ENCODE measurements at regions not wholly inside any gene's neighbourhood (a gene's known extent, or its start where the extent isn't known, plus 50 kb on each side); places are given as distances from the start of the nearest gene placed in this dataset.

DNA sequence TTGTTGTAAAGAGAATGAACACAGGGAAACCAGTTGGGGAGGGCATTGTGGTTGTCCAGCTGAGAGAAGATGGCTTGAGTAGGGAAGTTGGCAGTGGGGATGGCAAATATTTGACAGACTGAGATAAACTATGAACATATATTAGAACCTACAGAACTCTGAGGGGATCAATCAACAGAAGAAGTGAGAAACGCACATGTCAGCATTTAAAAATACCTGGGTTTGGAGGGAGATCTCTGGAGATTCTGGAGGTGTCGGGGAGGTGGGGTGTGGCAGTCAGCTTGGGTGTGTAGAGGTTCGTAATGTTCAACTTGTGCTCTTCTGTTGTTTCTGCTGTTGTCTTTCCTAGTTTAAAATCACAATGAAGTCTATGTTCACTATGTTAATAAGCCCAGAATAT is 517.8 kb downstream of the AACS start:
- DNase-seq: no peak

DNA sequence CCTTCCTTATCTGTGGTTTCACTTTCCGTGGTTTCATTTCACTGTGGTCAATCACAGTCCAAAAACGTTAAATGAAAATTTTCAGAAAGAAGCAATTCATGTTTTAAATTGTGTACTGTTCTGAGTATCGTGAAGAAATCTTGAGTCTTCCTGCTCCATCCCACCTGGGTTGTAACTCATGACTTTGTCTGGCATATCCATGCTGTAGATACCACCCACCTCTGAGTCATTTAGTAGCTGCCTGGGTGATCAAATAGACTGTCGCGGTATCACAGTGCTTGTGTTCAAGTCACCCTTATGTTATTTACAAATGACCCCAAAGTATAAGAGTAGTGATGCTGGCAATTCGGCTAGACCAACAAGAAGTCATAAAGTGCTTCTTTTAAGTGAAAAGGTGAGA is 521.2 kb downstream of the AACS start:
- no peak for DNase-seq

DNA sequence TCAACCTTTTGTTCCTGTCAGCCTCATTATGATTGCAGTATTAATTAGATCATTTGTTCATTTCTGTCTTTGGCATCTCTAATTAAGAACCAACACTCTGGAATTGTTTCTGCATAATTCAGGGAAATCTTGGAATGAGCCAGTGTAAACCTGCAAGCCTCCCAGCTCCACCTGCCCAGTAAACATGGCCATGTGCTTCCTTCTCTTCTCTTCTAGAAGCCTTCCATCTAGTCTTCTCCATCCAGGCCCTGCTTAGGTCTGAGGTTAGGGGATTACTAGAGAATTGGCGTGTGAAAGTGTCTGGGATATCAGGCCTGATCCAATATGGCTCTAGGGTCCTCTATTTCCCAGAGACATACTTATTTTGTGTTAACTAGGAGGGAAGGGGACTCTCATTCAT is 528.0 kb downstream of the AACS start:
- DNase-seq: no peak

DNA sequence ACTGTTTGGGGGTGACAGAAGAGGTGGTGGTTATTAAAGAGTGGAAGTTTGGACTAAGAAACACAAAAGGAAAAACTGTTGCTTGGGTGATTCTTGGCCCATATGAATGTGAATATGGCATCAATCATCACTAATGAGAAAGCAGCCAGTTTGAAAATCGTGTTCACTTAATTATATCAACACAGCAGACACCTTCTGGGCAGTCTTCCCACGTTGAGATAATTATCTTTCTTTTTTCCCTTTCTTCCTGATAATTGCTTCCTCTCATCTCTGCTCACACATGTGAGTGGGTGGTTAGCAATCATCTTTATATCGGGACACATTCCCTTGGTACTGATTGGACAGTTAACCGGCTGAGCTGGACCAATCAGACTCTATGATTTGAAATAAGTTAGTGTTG is 539.7 kb downstream of the AACS start:
- no peak for DNase-seq

DNA sequence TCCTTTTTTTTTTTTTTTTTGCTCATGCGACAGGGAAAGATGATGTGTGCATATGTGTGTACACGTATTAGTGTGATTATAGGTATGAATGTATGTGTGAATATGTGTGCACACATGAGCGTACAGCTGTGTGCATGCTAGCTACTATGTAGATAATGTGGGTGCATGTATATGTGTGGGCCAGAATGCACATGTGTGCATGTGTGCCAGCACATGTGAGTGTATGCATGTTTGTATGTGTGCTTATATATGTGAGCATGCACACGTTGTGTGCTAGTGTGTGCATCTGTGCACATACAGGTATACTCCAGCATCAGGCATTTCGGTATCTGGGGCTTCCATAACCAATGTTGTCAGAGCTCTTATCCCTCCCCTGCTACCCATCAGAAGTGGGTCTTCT is 541.1 kb downstream of the AACS start:
- DNase-seq: no peak

DNA sequence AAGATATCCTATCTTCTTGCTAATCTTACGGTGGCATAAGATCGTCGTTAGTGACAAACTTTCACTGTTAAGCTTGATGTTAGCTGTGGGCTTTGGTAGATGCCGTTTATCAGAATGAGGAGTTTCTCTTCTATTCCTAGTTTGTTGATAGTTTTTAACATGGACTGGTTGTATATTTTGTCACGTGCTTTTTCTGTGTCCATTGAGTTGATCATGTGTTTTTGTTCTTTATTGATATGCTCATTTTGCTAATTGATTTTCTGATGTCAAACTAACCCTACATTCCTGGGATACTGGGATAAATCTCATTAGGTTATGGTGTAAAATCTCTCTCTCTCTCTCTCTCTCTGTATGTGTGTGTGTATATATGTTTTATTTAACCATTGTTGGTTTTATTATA is 545.1 kb downstream of the AACS start:
- DNase-seq: no peak

DNA sequence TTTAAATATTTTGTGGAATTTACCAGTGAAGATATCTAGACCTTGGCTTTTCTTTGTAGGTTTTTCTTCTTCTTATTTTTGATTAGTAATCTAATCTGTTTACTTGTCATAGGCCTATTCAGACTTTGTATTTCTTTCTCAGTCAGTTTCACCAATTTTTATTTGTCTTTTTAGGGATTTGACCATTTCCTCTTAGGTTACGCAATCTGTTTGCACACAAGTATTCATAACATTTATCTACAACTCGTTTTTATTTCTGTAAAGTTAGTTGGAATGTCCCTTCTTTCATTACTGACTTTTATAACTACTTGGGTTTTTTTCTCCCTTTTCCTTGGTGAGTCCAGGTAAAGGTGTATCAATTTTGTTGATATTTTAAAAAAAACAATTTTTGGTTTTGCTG is 545.7 kb downstream of the AACS start:
- no peak for DNase-seq

DNA sequence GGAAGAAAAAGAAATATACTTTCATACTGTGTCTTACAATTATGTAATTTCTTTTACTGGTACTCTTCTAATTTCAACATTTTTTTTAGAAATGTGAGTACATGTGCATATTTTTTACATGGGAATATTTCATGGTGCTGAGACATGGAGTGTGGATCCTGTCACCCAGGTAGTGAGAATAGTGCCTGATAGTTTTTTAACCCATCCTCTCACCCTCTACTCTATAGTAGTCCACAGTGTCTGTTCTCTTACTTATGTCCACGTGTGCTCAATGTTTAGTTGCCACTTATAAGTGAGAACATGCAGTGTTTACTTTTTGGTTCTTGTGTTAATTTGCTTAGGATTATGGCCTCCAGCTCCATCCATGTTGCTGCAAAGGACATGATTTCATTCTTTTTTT is 548.8 kb downstream of the AACS start:
- DNase-seq: no peak

DNA sequence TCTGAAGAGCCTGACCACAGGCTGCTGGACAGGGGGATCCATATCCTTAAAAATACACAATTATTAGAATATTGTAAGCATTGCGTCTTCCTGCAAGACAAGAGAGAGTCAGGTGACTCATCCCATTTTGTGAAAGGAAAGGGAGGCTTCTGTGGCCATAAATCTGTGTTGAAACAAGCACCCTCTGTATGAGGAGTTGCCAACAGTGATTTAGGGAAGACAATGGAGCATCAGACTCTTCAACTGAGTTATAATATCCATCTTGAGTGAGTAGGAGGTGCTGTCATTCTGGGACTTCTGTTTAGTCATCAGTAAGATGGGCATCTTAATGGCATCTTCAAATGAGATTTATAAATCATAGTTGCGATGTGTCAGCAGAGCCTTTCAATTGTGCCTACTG is 554.5 kb downstream of the AACS start:
- DNase-seq: no peak

DNA sequence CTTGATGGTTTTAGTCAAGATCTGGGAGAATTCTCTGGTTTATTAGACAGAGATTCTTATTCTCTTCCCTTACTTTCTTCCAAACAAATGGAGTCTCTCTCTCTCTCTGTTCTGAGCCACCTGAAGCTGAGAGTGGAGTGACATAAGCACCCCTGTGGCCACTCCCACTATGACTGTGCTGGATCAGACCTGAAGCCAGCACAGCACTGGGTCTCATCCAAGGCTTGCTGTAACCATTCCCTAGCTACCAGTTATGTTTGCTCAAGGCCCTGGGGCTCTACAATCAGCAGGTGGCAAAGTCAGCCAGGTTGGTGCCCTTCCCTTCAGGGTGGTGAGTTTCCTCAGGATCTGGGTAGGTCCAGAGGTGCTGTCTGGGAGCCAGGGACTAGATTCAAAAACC is 568.5 kb downstream of the AACS start:
- no peak for DNase-seq

DNA sequence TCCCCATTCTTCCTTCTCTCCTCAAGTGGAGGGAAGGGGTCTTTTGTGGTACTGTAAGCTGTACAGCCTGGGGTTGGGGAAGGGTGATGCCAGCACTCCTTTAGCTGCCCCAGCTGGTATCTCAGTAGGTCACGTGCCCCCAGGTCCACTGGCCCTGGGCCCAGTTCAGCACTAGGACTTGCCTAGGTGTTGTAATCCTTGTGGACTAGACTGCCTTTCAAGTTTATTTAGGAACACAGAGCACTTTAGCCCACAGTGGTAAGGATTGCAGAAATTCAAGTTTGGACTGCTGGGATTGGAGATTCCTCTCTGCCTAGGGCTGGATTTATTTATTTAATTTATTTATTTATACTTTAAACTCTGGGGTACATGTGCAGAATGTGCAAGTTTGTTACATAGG is 569.6 kb downstream of the AACS start:
- DNase-seq: no peak

DNA sequence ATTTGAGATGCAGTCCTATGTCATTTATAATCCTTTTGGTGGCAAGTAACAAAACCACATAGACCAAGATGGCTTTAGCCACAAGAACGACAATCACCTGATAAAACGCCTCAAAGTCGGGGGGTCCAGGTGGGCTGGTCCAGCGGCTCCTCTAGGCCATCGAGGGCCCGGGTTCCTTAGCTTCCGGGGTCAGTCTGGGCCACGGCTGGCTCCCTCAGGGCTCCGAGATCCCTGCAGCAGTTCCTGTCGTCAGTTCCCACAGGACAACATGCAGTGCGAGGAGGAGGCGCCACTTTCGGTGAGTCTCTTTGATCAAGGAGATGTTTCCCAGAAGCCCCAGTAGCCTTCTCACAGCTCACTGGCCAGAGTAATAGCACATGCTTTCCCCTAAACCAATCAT is 574.6 kb downstream of the AACS start:
- DNase-seq: no peak

DNA sequence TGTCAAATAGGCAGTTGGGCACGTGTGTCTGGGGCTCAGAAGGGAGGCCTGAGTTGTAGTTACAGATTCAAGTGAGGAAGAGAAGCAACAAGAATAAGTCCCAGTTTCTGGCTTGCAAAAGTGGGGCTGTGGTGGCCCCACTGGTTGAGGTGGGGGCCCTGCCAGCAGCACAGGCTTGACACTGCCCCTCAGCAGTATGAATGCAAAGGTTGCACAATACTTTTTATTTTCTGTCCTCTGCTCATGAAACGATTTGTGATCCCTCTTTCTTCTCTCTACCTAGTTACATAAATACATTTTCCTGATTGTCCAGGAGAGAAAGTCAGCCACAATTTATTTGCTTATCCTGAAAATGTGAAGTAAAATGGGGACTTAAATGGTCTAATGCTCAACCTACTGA is 577.8 kb downstream of the AACS start:
- DNase-seq: no peak

DNA sequence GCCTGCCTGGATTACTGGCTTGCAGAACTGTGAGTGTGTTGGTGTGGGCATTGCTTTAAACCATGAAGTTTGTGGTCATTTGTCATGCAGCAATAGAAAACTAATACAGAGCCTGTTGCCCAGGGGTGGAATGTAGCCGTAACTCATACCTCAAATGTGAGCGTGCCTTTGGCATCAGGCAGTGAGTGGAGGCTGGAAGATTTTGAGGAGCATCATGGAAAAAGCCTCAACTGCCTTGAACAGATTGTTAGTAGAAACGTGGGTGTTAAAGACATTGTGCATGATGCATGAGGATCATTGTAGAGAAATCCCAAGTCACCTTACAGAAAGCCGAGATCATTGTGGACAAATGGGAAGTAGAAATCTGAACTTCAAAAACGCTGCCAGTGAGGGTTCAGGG is 580.5 kb downstream of the AACS start:
- DNase-seq: no peak

DNA sequence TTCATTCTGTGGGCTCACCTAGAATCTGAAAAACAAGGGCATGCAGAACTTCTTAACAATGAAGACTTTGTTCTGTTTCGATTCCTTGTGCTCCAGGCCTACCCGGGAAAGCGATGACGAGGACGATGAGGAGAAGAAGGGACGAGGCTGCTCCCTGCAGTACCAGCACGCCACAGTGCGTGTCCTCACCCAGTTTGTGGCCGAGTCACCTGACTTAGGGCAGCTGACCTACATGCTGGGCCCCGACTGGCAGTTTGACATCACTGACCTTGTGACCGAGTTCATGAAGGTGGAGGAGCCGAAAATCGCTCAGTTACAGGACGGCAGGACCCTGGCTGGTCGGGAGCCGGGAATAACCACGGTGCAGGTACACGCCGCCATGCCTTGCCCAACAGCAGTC is 585.4 kb downstream of the AACS start:
- no peak for DNase-seq

DNA sequence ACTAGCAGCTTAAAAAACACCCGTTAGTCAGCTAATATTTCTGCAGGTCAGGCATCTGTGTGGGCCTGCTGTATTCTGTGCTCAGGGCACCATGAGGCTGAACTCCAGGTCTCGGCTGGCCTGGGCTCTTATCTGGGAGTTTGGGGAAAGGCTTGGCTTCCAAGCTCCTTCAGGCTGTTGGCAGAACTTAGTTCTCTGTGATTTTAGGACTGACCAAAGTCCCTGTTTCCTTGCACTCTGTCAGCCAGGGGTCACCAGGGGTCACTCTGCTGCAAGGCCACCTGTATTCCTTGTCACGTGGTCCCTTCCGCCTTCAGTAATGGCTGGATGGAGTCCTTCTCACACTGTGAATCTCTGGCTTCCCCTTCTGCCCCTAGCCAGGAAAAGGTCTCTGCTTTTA is 586.4 kb downstream of the AACS start:
- DNase-seq: no peak

DNA sequence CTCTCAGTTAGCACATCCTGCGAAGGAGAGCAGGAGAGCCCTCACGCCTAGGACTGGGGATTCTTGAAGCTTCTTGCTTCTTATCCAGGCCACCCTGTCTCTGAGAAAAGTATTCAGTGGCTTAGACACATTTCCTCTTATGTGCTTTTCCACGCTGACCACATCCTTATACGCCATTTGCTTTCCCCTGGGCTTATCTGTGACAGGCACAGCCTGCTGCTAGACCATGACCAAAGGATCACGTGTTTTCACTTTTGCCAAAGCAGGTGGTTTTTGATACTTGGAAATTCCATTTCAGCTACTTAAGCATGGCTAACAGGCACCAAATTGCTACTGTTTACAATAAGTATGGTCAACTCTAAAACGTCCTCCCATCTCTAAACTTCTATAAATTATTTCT is 587.4 kb downstream of the AACS start:
- no peak for DNase-seq

DNA sequence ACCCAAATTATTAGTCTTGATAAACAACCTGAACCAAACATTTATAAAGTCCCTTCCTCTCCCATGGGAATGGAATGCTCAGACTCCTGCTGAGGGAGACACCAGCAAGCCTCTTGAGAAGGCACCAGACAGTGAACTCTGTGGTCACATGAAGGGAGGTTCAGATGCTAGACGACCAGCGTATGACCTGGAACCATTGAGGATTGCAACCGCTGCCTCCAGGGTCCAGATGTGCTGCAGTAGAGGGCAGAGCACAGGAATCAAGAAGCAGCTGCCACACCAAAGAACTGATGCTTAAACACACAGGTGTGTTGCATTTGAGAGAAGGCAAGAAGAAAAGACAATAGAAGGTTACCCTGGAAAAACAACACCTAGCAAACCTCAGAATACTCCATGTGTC is 592.4 kb downstream of the AACS start:
- DNase-seq: no peak

DNA sequence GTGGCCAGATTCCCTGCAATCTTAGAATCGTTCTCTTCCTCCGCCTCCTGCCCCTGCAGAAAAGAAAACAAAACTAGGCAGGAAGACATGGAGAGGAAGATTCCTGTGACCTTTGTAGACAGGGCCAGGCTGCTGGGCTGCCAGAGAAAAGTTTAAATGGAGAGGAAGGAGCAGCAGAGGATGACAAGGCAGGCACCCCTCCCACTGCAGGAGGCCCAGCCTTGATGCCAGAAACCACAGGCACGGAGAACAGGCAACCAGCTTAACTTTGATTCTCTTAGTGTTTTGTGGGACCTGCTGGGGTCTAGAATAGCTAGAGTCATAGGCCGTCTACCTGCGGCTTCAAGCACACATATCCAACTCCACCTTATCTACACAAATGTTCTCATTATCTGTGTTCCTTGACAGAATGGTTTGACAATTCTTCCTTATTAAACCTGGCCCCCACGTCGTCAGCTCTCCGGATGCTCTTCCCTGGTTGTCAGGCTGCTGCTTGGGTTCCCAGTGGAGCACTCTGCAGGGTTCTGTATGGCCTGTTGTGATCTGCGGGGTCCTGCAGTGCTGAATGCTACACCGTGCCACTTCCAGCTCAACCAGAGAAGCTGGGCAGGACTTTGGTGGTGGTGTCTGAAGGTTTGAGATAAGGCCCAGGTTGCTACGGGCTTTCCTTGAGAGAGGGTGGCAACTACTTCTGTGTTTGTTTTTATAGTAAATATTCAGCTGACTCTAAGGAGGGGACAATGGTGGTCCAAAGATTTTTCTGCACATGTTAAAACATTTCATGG is 609.5 kb downstream of the AACS start:
- DNase-seq: no peak

DNA sequence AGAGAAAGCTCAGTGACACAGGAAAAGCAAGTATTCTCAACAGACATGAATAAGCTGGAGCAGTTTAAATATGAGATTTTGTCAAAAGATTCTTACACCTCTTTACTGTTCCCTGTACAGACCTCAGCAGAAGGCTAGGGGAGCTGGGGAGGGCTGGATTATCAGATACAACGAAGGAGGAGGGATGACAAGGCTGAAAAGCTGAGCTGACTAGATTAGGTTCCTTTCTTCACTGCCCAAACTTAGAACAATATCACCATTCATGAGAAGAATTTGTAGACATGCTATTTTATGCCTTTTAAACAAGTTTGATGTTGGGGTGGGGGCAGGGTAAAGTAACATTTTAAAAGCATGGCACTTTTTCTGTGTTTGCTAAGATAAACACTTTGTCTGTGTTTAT is 611.1 kb downstream of the AACS start:
- DNase-seq: no peak

DNA sequence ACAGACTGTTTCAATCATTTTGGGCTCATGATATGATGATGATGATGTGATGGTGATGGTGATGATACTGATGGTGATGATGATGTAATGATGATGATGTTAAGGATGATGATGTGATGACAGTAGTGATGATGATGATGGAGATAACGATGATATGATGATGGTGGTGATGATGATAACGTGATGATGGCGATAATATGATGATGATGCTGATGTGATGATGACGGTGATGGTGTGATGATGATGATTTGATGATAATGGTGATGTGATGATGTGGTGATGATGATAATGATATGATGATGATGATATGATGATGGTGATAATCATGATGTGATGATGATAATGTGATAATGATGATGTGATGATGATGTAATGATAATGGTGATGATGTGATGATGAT is 612.6 kb downstream of the AACS start:
- DNase-seq: no peak

DNA sequence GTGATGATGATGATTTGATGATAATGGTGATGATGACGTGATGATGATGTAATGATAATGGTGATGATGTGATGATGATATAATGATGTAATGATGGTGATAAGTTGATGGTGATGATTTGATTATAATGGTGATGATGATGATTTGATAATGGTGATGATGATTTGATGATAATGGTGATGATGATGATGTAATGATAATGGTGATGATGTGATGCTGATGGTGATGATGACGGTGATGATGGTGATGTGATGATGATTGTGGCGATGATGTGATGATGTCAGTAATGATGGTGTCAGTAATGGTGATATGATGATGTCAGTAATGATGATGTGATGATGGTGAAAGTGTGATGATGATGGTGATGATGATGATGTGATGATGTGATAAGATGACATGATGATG is 613.4 kb downstream of the AACS start:
- DNase-seq: no peak

DNA sequence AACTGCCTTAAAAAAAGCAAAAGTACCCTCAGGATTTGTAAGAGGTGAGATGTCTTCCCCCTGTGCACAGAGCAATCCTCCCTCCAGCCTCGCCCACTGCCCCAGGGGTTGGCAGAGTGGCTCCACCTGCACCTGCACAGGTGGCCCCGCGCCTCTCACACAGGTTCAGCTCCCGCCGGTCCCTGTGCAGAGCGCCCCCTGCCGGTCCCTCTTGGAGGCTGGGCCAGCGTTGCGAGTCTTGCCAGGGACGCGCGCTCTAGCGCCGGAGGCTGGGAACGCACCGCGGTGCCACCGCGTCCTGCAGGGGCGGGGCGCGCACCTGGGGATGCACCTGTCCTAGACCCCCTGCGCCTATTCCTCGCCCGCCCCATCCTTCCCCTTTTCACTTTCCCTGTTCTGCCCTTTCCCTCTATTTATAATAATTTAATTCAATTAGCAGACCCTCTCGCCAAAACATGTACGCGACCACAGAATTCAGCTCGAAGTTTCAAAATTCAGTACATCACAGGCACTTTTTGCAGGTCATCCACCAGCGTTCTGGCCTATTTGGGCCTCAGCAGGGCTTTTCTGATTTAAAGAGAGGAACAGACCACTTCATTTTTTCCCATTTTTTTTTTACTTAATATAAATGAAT is 618.6 kb downstream of the AACS start:
- peak; percentile 78 for DNase-seq

DNA sequence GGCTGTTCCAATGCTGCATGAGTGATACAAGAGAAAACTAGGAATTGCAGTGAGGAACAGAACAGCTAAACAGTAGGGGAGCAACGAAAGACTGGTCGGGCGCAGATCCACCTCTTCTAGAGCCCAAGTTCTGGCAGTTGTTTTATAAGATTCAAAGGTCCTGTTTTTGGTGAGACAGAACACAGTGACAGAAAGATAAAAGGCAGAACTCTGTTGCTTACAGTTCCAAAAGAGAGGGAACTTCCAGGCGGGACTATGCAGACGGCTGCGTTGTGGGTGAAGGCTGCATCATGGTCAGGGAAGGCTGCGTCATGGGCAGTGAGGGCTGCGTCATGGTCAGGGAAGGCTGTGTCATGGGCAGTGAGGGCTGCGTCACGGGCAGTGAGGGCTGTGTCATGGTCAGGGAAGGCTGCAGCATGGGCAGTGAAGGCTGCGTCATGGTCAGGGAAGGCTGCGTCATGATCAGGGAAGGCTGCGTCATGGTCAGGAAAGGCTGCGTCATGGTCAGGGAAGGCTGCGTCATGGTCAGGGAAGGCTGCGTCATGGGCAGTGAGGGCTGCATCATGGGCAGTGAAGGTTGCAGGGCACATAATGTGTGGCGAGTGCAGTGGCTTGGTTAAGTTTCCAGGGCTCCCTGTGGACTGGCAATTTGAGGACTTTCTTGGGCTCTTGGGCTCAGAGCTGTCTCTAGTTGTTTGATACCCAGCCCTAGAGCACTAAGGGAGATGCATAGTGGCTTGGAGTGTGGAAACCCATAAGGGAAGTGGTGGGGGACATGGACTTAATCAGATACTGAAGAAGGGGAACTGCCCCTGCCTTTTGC is 619.9 kb downstream of the AACS start:
- no peak for DNase-seq

Data from stimulated activated CD8-positive, alpha-beta memory T cell treated with anti-CD3 and anti-CD28 coated beads, Interleukin-4, amount 100 ng/mL, for 48 hours (primary cell).